NCI-H1092 treated with DMSO at 0.1 percent for 48 hours (cell line): ENCODE measurements at regions not wholly inside any gene's neighbourhood (a gene's known extent, or its start where the extent isn't known, plus 50 kb on each side); places are given as distances from the start of the nearest gene placed in this dataset.
"Not testable (repeated sequence)": the region's sequence is repeated elsewhere in the genome, so short reads cannot be mapped to it uniquely, and the experiment has no call there.

ENCODE experiments used
- DNase-seq: peaks from one replicate; lab custom pipeline; 2025; lab: John Stamatoyannopoulos, UW

DNA sequence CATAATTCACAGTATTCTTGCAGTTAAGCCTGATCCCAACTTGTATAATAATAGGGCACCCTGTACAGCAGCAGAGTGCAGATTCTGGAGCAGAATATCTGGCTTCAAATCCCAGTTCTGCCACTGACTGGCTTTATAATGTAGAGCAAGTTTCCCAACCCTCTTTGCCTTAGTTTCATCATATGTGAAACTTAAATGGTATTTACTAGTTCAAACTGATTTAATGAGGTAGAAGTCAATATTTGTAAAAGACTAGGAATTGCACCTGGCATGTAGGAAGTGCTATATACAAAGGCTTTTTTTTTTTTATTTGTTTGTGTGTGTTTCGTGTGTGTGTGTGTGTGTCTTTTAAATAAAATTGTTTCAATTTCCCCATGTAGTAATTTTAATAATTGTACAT, 125.9 kb downstream of the CCER1 start:
- no peak for DNase-seq

DNA sequence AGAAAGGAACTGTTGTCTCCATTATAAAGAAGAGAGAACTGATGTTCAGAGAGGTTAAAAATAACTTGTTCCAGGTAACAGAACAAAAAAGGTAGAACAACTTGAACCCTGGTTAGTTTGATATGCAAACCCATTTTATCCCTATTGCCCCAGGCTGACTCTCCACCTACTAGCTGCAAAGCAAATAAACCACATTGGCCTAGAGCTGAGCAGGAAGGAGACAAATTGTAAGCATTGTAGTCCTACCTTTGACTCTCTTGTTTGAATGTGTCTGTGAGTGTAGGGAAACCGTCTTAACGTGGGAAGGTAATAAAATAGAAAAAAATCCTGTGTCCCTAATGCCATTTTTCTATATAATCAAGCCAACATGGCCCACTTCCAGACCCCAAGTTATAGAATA, 126.4 kb downstream of the CCER1 start:
- no peak for DNase-seq

GRCh38 chr12:90827567-90827966, 127.4 kb downstream of the CCER1 start:
- no peak for DNase-seq

- DNase-seq, result no peak
Measured at GRCh38 chr12:90826036-90826435, 128.9 kb downstream of the CCER1 start.

GRCh38 chr12:90823859-90824258, 131.1 kb downstream of the CCER1 start:
- DNase-seq, result no peak

- DNase-seq, result no peak
Measured at GRCh38 chr12:90819709-90820108, 135.3 kb downstream of the CCER1 start.

- DNase-seq, result no peak
Measured at GRCh38 chr12:90816353-90817089, 138.5 kb downstream of the CCER1 start.

- DNase-seq, result no peak
Measured at GRCh38 chr12:90809940-90810339, 145.0 kb downstream of the CCER1 start.

DNA sequence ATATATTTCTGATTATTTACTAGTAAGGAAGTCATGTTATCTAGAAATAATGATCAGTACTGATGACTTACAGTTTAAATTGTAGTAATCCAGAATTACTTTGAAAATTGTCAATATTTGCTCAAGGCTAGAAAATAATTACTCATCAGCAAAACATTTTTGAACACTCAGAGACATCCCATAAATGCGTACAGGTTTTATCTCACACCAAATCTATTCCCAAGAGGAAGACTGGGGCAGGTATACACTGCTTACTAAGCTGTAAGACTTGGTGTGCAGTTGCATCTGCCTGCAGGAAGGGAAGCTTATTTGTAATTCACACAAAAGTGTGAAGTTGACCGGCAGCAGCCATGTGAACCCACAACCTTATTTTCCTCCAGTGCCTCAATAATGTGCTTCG, 146.4 kb downstream of the CCER1 start:
- DNase-seq, result no peak

GRCh38 chr12:90802727-90803126, 152.2 kb downstream of the CCER1 start:
- DNase-seq, result no peak

DNA sequence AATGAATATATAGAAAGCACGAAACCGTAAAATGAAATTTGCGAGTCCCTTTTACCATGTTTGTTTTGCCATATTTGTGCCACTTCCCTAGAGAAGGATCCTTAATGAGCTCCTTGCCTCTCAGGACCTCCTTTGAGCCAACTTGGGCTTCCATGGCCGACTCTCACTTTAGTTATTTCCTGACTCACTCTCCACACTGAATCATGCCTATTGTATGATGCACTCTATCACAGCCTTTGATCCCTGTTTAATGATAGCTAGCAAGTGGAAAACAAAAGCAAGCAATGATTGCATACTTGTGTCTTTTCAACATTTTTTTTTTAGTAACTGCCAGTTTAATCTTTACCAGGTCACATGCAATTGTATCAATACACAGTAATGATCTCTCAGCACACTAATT, 153.2 kb downstream of the CCER1 start:
- no peak for DNase-seq

DNA sequence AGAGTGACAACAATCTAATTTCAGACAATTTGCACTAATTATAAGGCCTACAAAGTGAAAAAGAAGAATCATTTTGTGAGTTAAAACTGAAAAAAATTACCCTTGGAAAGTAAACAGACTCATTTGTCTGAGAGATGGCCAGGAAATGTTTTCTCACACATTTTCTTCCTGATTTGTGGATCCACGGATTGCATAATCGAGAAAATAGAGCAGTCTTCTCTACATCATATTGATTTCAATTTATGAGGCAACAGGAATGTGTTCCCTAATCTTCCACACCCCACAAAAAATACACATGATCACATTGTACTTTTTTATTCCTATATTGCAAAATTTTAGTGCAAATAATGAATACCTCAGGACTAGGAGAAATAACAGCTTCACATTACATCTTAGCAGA, 160.8 kb downstream of the CCER1 start:
- DNase-seq, result no peak

DNA sequence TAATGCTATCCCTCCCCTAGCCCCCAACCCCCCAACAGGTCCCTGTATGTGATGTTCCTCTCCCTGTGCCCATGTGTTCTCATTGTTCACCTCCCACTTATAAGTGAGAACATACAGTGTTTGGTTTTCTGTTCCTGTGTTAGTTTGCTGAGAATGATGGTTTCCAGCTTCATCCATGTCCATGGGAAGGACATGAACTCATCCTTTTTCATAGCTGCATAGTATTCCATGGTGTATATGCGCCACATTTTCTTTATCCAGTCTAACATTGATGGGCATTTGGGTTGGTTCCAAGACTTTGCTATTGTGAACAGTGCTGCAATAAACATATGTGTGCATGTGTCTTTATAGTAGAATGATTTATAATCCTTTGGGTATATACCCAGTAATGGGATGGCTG, 162.3 kb downstream of the CCER1 start:
- not testable (repeated sequence) for DNase-seq

- DNase-seq, result no peak
Measured at GRCh38 chr12:90791445-90791844, 163.5 kb downstream of the CCER1 start.

DNA sequence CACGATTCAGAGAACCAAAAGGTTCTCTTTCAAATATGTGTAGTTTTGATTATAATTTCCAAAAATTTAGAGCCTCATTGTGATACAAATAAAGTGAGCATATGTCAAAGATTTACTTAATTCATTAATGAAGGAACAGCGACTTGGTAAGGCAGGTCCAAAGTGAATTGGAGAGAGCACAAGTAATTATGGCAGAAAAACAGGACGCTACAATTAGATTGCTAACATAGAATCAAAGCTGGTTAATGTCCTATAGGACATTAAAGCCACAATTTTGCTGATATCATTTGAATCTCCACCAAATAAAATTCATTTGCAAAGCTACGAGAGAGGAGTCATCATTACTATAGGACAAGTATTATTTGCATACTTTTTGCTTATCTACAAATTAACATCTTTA, 164.2 kb downstream of the CCER1 start:
- no peak for DNase-seq

GRCh38 chr12:90773491-90773890, 181.5 kb downstream of the CCER1 start:
- DNase-seq, result no peak

DNA sequence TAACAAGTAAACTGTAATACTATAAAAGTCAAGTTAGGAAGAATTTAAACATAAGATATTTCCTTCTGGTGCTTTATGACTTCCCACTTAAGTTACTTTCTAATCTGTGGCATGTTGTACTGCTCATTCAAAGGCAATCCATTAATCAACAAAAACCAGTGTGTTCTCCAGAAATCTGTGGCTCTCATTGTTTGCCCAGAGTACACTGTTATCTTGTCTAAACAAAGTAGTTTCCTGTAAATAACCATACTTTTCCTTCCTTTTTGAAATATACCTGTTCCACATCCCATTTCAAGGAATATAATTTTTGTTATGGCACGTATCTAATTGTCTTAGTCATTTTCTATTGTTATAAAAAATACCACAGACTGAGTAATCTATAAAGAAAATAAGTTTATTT, 184.1 kb downstream of the CCER1 start:
- DNase-seq, result no peak

GRCh38 chr12:90757957-90758356, 197.0 kb downstream of the CCER1 start:
- no peak for DNase-seq

- no peak for DNase-seq
Measured at GRCh38 chr12:90745211-90745610, 209.8 kb downstream of the CCER1 start.

- DNase-seq, result no peak
Measured at GRCh38 chr12:90741611-90742010, 213.4 kb downstream of the CCER1 start.

GRCh38 chr12:90729736-90730135, 225.2 kb downstream of the CCER1 start:
- DNase-seq, result no peak

- DNase-seq, result no peak
Measured at GRCh38 chr12:90712671-90713070, 242.3 kb downstream of the CCER1 start.

DNA sequence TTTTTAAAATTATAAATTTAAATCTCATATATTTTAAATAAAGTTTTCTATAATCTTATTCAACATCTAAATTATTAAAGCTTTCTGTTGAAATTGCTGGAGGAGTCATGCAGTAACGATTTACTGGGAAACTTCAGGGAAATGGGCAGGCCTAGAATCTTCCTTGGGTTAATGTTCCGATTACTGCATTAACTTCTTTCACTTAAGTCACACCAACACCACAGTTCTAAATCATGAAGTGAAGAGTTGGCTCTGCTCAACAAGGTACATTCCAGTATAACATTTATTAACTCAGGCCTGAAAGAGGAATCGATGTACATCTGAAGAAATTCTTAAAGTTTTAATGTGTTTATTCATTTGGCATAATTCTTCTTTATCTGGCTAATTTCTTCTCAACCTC, 244.3 kb downstream of the CCER1 start:
- no peak for DNase-seq

DNA sequence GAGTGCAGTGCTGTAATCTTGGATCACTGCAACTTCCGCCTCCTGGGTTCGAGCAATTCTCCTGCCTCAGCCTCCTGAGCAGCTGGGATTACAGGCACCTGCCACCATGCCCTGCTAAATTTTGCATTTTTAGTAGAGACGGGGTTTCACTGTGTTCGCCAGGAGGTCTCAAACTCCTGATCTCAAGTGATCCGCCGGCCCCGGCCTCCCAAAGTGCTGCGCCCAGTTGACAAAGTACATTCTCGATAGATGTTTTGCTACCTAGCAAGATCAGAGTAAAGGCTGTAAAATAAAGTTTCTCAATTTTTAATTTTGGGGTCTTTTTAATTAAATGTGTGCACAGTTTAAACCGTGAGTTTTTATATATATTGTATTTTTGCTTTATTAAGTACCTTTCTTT, 248.9 kb downstream of the CCER1 start:
- no peak for DNase-seq
